ENCODE measurements at regions not wholly inside any gene's neighbourhood (a gene's known extent, or its start where the extent isn't known, plus 50 kb on each side); places are given as distances from the start of the nearest gene placed in this dataset.
"Not testable (repeated sequence)": the region's sequence is repeated elsewhere in the genome, so short reads cannot be mapped to it uniquely, and the experiment has no call there.

GRCh38 chr2:142827170-142827569 is 50.3 kb upstream of the KYNU start:
- DNase-seq (ENCODE audit: low read depth), result no peak

GRCh38 chr2:142825861-142826260 is 51.6 kb upstream of the KYNU start:
- DNase-seq (ENCODE audit: low read depth), result no peak

GRCh38 chr2:142824756-142825155 is 52.7 kb upstream of the KYNU start:
- no peak for DNase-seq (ENCODE audit: low read depth)

- DNase-seq (ENCODE audit: low read depth), result no peak
These were observed 55.3 kb upstream of the KYNU start for GRCh38 chr2:142822190-142822589.

- no peak for DNase-seq (ENCODE audit: low read depth)
These were observed 58.1 kb upstream of the KYNU start for GRCh38 chr2:142819411-142819810.

GRCh38 chr2:142815375-142815774 is 62.1 kb upstream of the KYNU start:
- no peak for DNase-seq (ENCODE audit: low read depth)

GRCh38 chr2:142813830-142814829 is 63.3 kb upstream of the KYNU start:
- no peak for DNase-seq (ENCODE audit: low read depth)

- not testable (repeated sequence) for DNase-seq (ENCODE audit: low read depth)
These were observed 65.8 kb upstream of the KYNU start for GRCh38 chr2:142811644-142812043.

- DNase-seq (ENCODE audit: low read depth), result no peak
These were observed 72.2 kb upstream of the KYNU start for GRCh38 chr2:142805244-142805643.

GRCh38 chr2:142803158-142803557 is 74.3 kb upstream of the KYNU start:
- DNase-seq (ENCODE audit: low read depth), result no peak

GRCh38 chr2:142796588-142796987 is 80.9 kb upstream of the KYNU start:
- DNase-seq (ENCODE audit: low read depth), result no peak

GRCh38 chr2:142796161-142796560 is 81.3 kb upstream of the KYNU start:
- DNase-seq (ENCODE audit: low read depth), result no peak

GRCh38 chr2:142794850-142795249 is 82.6 kb upstream of the KYNU start:
- no peak for DNase-seq (ENCODE audit: low read depth)

GRCh38 chr2:142792328-142792727 is 85.1 kb upstream of the KYNU start:
- DNase-seq (ENCODE audit: low read depth), result not testable (repeated sequence)

GRCh38 chr2:142791335-142791734 is 86.1 kb upstream of the KYNU start:
- no peak for DNase-seq (ENCODE audit: low read depth)

- DNase-seq (ENCODE audit: low read depth), result no peak
These were observed 90.4 kb upstream of the KYNU start for GRCh38 chr2:142786918-142787702.

GRCh38 chr2:142782942-142783443 is 94.5 kb upstream of the KYNU start:
- no peak for DNase-seq (ENCODE audit: low read depth)

- no peak for DNase-seq (ENCODE audit: low read depth)
These were observed 96.3 kb upstream of the KYNU start for GRCh38 chr2:142781146-142781545.

- no peak for DNase-seq (ENCODE audit: low read depth)
These were observed 99.2 kb upstream of the KYNU start for GRCh38 chr2:142778289-142778688.

GRCh38 chr2:142777742-142778141 is 99.7 kb upstream of the KYNU start:
- no peak for DNase-seq (ENCODE audit: low read depth)

GRCh38 chr2:142769761-142770160 is 107.7 kb upstream of the KYNU start:
- DNase-seq (ENCODE audit: low read depth), result no peak

GRCh38 chr2:142767847-142768246 is 109.6 kb upstream of the KYNU start:
- no peak for DNase-seq (ENCODE audit: low read depth)
